CD4-positive, alpha-beta T cell (primary cell): ENCODE measurements at regions not wholly inside any gene's neighbourhood (a gene's known extent, or its start where the extent isn't known, plus 50 kb on each side); places are given as distances from the start of the nearest gene placed in this dataset.
"Not testable (repeated sequence)": the region's sequence is repeated elsewhere in the genome, so short reads cannot be mapped to it uniquely, and the experiment has no call there.

Source experiments
- ATAC-seq: fragments of 200-7000 bp; cut with Tn5 transposase; one replicate; pipeline ENCODE4 v1.10.0; 2022; ENCODE audit warnings: mild to moderate bottlenecking; ENCODE audit not compliant: poor library complexity
- CTCF ChIA-PET: fragments of 350-600 bp; sonication (Branson Sonifier 250); formaldehyde crosslinking; loops from one replicate; lab custom pipeline; 2021; ENCODE audit warnings: antibody characterized with exemption, inconsistent platforms; lab: Charles Lee
- POLR2A ChIA-PET: fragments of 350-600 bp; sonication (Branson Sonifier 250); formaldehyde crosslinking; loops from one replicate; lab custom pipeline; 2021; ENCODE audit warnings: antibody characterized with exemption, inconsistent platforms; lab: Charles Lee
- DNase-seq, 14 experiments: peaks; one replicate each; pipeline ENCODE4 v3.0.0-alpha.2; 2013 to 2020; ENCODE audit warnings: mixed read lengths in 2 of 14
- H3K27ac ChIP-seq, 2 donors: one replicate each; pipeline versions ENCODE4 v1.5.1 to v1.7.0; 2013; ENCODE audit warnings: low read length in 2 of 2, low read depth in 1 of 2, mild to moderate bottlenecking in 1 of 2
- H3K27me3 ChIP-seq, 2 experiments: 1 replicate in 1 of 2; 2 replicates in 1 of 2; pipeline versions ENCODE4 v1.6.1 to v1.7.0; 2013; ENCODE audit warnings: low read length in 2 of 2, control low read depth in 1 of 2, mild to moderate bottlenecking in 1 of 2, moderate library complexity in 1 of 2; ENCODE audit not compliant: insufficient read depth in 2 of 2, control insufficient read depth in 1 of 2
- H3K36me3 ChIP-seq: one replicate; pipeline ENCODE4 v1.6.1; 2013; ENCODE audit warnings: low read length, control low read depth; ENCODE audit not compliant: insufficient read depth
- H3K4me1 ChIP-seq: one replicate; pipeline ENCODE4 v1.6.1; 2013; ENCODE audit warnings: low read length, control low read depth; ENCODE audit not compliant: insufficient read depth
- H3K4me3 ChIP-seq: one replicate; pipeline ENCODE4 v1.5.1; 2013; ENCODE audit warnings: mild to moderate bottlenecking, low read length, moderate library complexity
- H3K9me3 ChIP-seq, 2 experiments: 1 replicate in 1 of 2; 2 replicates in 1 of 2; pipeline versions ENCODE4 v1.6.1 to v1.7.0; 2013; ENCODE audit warnings: low read length in 2 of 2, mild to moderate bottlenecking in 2 of 2, control low read depth in 1 of 2, moderate library complexity in 1 of 2; ENCODE audit not compliant: control insufficient read depth in 1 of 2, insufficient read depth in 1 of 2
- H3K27ac Mint-ChIP-seq: one replicate; pipeline ENCODE4 v1.8.0; 2020; ENCODE audit warnings: mixed read lengths
- H3K27me3 Mint-ChIP-seq: one replicate; pipeline ENCODE4 v1.8.0; 2021; ENCODE audit warnings: mixed read lengths
- H3K36me3 Mint-ChIP-seq: one replicate; pipeline ENCODE4 v1.8.0; 2021; ENCODE audit warnings: low read depth, mixed read lengths
- H3K4me1 Mint-ChIP-seq: one replicate; pipeline ENCODE4 v1.8.0; 2021; ENCODE audit warnings: low read depth, mixed read lengths
- H3K4me3 Mint-ChIP-seq: one replicate; pipeline ENCODE4 v1.8.0; 2020; ENCODE audit warnings: mild to moderate bottlenecking, mixed read lengths
- H3K9me3 Mint-ChIP-seq: one replicate; pipeline ENCODE4 v1.8.0; 2020; ENCODE audit warnings: mixed read lengths
- CTCF ChIP-seq: fragments of 200-600 bp; IDR thresholded peaks from one replicate; pipeline ENCODE4 v1.8.0; 2022; ENCODE audit warnings: antibody characterized with exemption, mild to moderate bottlenecking
- intact Hi-C, 2 experiments: fragments of 100-400 bp; cut with DNase I in 1 of 2; cut with micrococcal nuclease in 1 of 2; formaldehyde crosslinking; loops; one replicate each; pipeline versions ENCODE4 v1.15.1 to v1.9.0; 2023 to 2025; cut with DNase I, micrococcal nuclease

DNA sequence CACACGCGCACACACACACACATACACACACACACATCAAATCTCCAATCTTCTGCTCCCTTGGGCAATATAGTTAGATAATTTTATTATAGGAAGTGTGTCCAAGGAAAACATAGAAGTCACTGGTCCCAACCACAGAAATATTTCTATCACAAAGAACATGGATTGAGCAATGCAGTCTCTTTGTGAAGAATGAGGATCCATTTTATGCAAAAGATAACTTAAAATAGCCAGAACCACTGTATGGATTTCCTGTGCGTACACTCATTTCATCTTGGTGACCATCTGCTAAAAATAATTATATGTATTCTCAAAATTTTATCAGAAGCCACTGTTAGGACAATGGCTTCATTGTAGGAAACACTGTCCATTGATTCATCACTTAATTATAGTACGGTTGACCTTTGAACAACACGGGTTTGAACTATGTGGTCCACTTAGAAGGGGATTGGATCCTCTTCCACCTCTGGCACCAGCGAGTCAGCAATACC, 169.6 kb upstream of the MXRA5 start:
- POLR2A ChIA-PET: no interaction called here
- DNase-seq: no peak
- Histone ChIP-seq H3K9me3 (no peaks in the 10 kb centered on the region), H3K27ac (no peak overlapping the region), H3K4me1 (no peaks in the 10 kb centered on the region), H3K36me3 (no peaks in the 10 kb centered on the region), H3K27me3 (no peaks in the 10 kb centered on the region), H3K4me3 (no peak overlapping the region)
- H3K27me3 Mint-ChIP-seq: no peaks in the 10 kb centered on the region
- CTCF ChIA-PET: interaction anchor here (0.7 kb wide), 1 partner anchor 17 kb away, joined by 3 read pairs; no protein-coding TSS in a partner anchor
- H3K4me3 Mint-ChIP-seq: no peak overlapping the region
- H3K27ac Mint-ChIP-seq: no peak overlapping the region
- no peak for ATAC-seq
- H3K36me3 Mint-ChIP-seq: no peaks in the 10 kb centered on the region
- H3K4me1 Mint-ChIP-seq: no peaks in the 10 kb centered on the region
- intact Hi-C loops: no loop called here
- no peak for TF ChIP-seq CTCF
- H3K9me3 Mint-ChIP-seq: no peaks in the 10 kb centered on the region

DNA sequence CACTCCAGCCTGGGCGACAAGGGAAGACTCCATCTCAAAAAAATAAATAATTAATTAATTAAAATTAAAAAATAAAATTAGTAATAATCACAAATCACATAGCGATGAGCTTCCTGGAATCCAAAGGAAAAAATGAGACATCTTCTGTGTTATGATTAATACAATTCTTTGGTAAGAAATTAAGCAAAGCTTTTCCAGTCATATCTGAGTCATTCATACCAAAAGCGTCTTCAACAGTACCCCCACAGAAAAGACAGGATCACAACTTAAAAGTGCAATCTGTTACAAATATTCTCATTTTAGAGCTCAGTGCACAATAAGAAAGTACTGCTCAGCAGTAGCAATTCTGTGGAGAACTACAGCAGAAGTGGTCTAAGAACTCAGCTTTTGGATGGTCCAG, 168.5 kb upstream of the MXRA5 start:
- ATAC-seq (no peak), DNase-seq (no peak)
- H3K27ac Mint-ChIP-seq: no peak overlapping the region
- CTCF ChIA-PET: no interaction called here
- Histone ChIP-seq H3K9me3 (no peaks in the 10 kb centered on the region), H3K27me3 (no peaks in the 10 kb centered on the region), H3K36me3 (no peaks in the 10 kb centered on the region), H3K27ac (no peak overlapping the region), H3K4me3 (no peak overlapping the region), H3K4me1 (no peaks in the 10 kb centered on the region)
- TF ChIP-seq CTCF: no peak
- intact Hi-C loops: no loop called here
- no peak overlapping the region for H3K4me3 Mint-ChIP-seq
- H3K27me3 Mint-ChIP-seq: no peaks in the 10 kb centered on the region
- no peaks in the 10 kb centered on the region for H3K4me1 Mint-ChIP-seq
- H3K36me3 Mint-ChIP-seq: no peaks in the 10 kb centered on the region
- POLR2A ChIA-PET: no interaction called here
- no peaks in the 10 kb centered on the region for H3K9me3 Mint-ChIP-seq

GRCh38 chrX:3512150-3512549, 165.7 kb upstream of the MXRA5 start:
- H3K9me3 Mint-ChIP-seq, H3K27ac Mint-ChIP-seq, H3K36me3 ChIP-seq, ATAC-seq, H3K27ac ChIP-seq, H3K4me1 ChIP-seq, POLR2A ChIA-PET, H3K27me3 Mint-ChIP-seq, H3K4me3 ChIP-seq, intact Hi-C loops, H3K9me3 ChIP-seq, H3K36me3 Mint-ChIP-seq, CTCF ChIA-PET, H3K4me1 Mint-ChIP-seq, H3K27me3 ChIP-seq, H3K4me3 Mint-ChIP-seq: not testable (repeated sequence)
- DNase-seq: peak in 1 of 14 experiments; percentile 0

GRCh38 chrX:3509934-3510333, 163.5 kb upstream of the MXRA5 start:
- CTCF ChIA-PET: no interaction called here
- H3K27ac ChIP-seq: no peak overlapping the region
- no peak for TF ChIP-seq CTCF
- POLR2A ChIA-PET: no interaction called here
- no peaks in the 10 kb centered on the region for H3K36me3 ChIP-seq
- Mint-ChIP-seq H3K9me3 (no peaks in the 10 kb centered on the region), H3K36me3 (no peaks in the 10 kb centered on the region), H3K27me3 (no peaks in the 10 kb centered on the region), H3K27ac (no peak overlapping the region), H3K4me3 (no peak overlapping the region), H3K4me1 (no peaks in the 10 kb centered on the region)
- no peaks in the 10 kb centered on the region for H3K4me1 ChIP-seq
- no peaks in the 10 kb centered on the region for H3K27me3 ChIP-seq
- no peak for ATAC-seq
- H3K9me3 ChIP-seq: no peaks in the 10 kb centered on the region
- DNase-seq: no peak
- H3K4me3 ChIP-seq: no peak overlapping the region
- intact Hi-C loops: no loop called here
